ENCODE measurements at regions not wholly inside any gene's neighbourhood (a gene's known extent, or its start where the extent isn't known, plus 50 kb on each side); places are given as distances from the start of the nearest gene placed in this dataset.

GRCh38 chr2:58377181-58377580, 136.1 kb upstream of the FANCL start:
- TF ChIP-seq, protein P1, sequence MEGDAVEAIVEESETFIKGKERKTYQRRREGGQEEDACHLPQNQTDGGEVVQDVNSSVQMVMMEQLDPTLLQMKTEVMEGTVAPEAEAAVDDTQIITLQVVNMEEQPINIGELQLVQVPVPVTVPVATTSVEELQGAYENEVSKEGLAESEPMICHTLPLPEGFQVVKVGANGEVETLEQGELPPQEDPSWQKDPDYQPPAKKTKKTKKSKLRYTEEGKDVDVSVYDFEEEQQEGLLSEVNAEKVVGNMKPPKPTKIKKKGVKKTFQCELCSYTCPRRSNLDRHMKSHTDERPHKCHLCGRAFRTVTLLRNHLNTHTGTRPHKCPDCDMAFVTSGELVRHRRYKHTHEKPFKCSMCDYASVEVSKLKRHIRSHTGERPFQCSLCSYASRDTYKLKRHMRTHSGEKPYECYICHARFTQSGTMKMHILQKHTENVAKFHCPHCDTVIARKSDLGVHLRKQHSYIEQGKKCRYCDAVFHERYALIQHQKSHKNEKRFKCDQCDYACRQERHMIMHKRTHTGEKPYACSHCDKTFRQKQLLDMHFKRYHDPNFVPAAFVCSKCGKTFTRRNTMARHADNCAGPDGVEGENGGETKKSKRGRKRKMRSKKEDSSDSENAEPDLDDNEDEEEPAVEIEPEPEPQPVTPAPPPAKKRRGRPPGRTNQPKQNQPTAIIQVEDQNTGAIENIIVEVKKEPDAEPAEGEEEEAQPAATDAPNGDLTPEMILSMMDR (IDR thresholded peaks at IDR 0.05), result no peak
- TF ChIP-seq, protein P2, sequence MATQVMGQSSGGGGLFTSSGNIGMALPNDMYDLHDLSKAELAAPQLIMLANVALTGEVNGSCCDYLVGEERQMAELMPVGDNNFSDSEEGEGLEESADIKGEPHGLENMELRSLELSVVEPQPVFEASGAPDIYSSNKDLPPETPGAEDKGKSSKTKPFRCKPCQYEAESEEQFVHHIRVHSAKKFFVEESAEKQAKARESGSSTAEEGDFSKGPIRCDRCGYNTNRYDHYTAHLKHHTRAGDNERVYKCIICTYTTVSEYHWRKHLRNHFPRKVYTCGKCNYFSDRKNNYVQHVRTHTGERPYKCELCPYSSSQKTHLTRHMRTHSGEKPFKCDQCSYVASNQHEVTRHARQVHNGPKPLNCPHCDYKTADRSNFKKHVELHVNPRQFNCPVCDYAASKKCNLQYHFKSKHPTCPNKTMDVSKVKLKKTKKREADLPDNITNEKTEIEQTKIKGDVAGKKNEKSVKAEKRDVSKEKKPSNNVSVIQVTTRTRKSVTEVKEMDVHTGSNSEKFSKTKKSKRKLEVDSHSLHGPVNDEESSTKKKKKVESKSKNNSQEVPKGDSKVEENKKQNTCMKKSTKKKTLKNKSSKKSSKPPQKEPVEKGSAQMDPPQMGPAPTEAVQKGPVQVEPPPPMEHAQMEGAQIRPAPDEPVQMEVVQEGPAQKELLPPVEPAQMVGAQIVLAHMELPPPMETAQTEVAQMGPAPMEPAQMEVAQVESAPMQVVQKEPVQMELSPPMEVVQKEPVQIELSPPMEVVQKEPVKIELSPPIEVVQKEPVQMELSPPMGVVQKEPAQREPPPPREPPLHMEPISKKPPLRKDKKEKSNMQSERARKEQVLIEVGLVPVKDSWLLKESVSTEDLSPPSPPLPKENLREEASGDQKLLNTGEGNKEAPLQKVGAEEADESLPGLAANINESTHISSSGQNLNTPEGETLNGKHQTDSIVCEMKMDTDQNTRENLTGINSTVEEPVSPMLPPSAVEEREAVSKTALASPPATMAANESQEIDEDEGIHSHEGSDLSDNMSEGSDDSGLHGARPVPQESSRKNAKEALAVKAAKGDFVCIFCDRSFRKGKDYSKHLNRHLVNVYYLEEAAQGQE (IDR thresholded peaks at IDR 0.05; ENCODE audit: insufficient read depth in 1 of 2, low read depth in 2 of 2, low read length in 1 of 2), result no peak
- TF ChIP-seq POLR2AphosphoS5 (IDR thresholded peaks at IDR 0.05; ENCODE audit: low read depth, low read length) (no peak), SIN3A (IDR thresholded peaks at IDR 0.05; ENCODE audit: borderline replicate concordance, insufficient read depth, low read depth, low read length) (no peak)
